Panc1 (cell line): ENCODE measurements at regions not wholly inside any gene's neighbourhood (a gene's known extent, or its start where the extent isn't known, plus 50 kb on each side); places are given as distances from the start of the nearest gene placed in this dataset.

ENCODE experiments used
- ATAC-seq: fragments of 200-7000 bp; cut with Tn5 transposase; 2 replicates; pipeline ENCODE4 v1.9.1; 2020; ENCODE audit warnings: mild to moderate bottlenecking, moderate library complexity
- BruUV-seq: library from RNA; stranded (reverse); fragments of 400-500 nt; replicated peaks from 2 replicates; lab custom pipeline; 2021; lab: Mats Ljungman, UMichigan
- CTCF ChIA-PET: fragments of 300-600 bp; sonication (Branson Sonifier 250); formaldehyde crosslinking; loops from one replicate; lab custom pipeline; 2022; ENCODE audit warnings: antibody characterized with exemption; lab: Charles Lee
- POLR2A ChIA-PET: fragments of 300-600 bp; sonication (Branson Sonifier 250); formaldehyde crosslinking; loops from one replicate; lab custom pipeline; 2022; ENCODE audit warnings: antibody characterized with exemption; lab: Charles Lee
- DNase-seq: peaks from one replicate; pipeline ENCODE4 v3.0.0-alpha.2; 2010; ENCODE audit warnings: low read depth, low spot score
- H3K27ac ChIP-seq: 2 replicates; pipeline ENCODE4 v1.5.1; 2011; ENCODE audit warnings: mild to moderate bottlenecking, low read length, inconsistent platforms
- H3K27me3 ChIP-seq: fragments of 200-500 bp; sonication (Bioruptor generic); 2 replicates; pipeline ENCODE4 v1.6.0; 2014; ENCODE audit warnings: low read length, inconsistent platforms; ENCODE audit not compliant: control insufficient read depth, insufficient read depth
- H3K36me3 ChIP-seq: fragments of 200-500 bp; sonication (Bioruptor generic); 2 replicates; pipeline ENCODE4 v1.5.1; 2014; ENCODE audit warnings: inconsistent platforms, mild to moderate bottlenecking, low read length, moderate library complexity; ENCODE audit not compliant: control insufficient read depth, insufficient read depth
- H3K4me1 ChIP-seq: 2 replicates; pipeline ENCODE4 v1.5.1; 2011; ENCODE audit warnings: inconsistent platforms, mild to moderate bottlenecking, low read length, moderate library complexity; ENCODE audit not compliant: control insufficient read depth, insufficient read depth
- H3K4me3 ChIP-seq, 2 experiments: 2 replicates each; pipeline ENCODE4 v1.5.1; 2011 to 2012; ENCODE audit warnings: low read depth in 2 of 2, low read length in 2 of 2, mild to moderate bottlenecking in 2 of 2, inconsistent platforms in 1 of 2, moderate library complexity in 1 of 2
- H3K9me3 ChIP-seq: fragments of 200-500 bp; sonication (Bioruptor generic); 2 replicates; pipeline ENCODE4 v1.5.1; 2014; ENCODE audit warnings: low read depth, mild to moderate bottlenecking, inconsistent platforms, low read length, moderate library complexity; ENCODE audit not compliant: control insufficient read depth, insufficient read depth
- CTCF ChIP-seq: fragments of 450-650 bp; IDR thresholded peaks from 2 replicates; pipeline ENCODE4 v1.5.1; 2017; ENCODE audit warnings: mild to moderate bottlenecking
- POLR2AphosphoS5 ChIP-seq: IDR thresholded peaks from 2 replicates; pipeline ENCODE4 v1.6.1; 2012; ENCODE audit warnings: mild to moderate bottlenecking, low read depth, low read length, moderate library complexity
- REST ChIP-seq, 2 experiments: IDR thresholded peaks; 2 replicates each; pipeline ENCODE4 v1.6.1; 2011 to 2012; ENCODE audit warnings: low read depth in 2 of 2, control low read depth in 1 of 2, low read length in 1 of 2, mild to moderate bottlenecking in 1 of 2, moderate library complexity in 1 of 2; ENCODE audit not compliant: insufficient read depth in 1 of 2
- SIN3A ChIP-seq: IDR thresholded peaks from 2 replicates; pipeline ENCODE4 v1.6.1; 2012; ENCODE audit warnings: low read depth, mild to moderate bottlenecking, low read length, moderate library complexity, borderline replicate concordance; ENCODE audit not compliant: insufficient read depth
- TCF7L2 ChIP-seq: IDR thresholded peaks from 2 replicates; pipeline ENCODE4 v1.6.1; 2011; ENCODE audit warnings: mild to moderate bottlenecking, low read depth, low read length, inconsistent platforms
- in situ Hi-C: cut with HindIII; loops from 2 replicates; pipeline ENCODE4 v1.10.0; 2016; ENCODE audit warnings: low sequenced_read_pairs, low pct_unique_long_range_greater_than_20kb
- intact Hi-C: fragments of 100-400 bp; cut with micrococcal nuclease; formaldehyde crosslinking; loops from one replicate; pipeline ENCODE4 v1.10.0; 2022; ENCODE audit not compliant: unreplicated experiment

- CTCF ChIA-PET: no interaction called here
Measured at GRCh38 chr2:16261791-16262190, 321.4 kb downstream of the MYCN start.

DNA sequence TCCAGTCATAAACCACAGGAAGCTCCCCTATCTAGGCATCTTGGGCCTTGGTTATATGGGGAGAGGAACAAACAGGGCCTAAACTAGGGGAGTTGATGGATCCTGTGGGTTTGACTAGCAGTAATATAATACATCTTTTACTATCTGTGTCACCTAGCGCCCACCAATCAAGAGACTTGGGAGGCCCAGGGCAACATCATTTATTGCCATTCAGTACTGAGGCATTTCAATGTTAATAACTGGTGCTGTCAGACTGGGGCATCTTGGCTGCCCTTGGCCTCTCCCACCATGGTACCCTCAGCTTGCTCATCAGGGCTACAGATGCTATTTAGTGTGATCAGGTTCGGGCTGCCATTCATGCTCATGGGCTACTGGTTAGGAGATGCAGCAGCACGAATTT is 320.7 kb downstream of the MYCN start:
- intact Hi-C loops: loop anchor here (10.0 kb wide), 1 partner anchor 316 kb away; the partner anchor contains the start of gene MYCN
- no peaks in the 10 kb centered on the region for H3K27me3 ChIP-seq
- ChIA-PET CTCF (no interaction called here), POLR2A (interaction anchor here (0.7 kb wide), 1 partner anchor 513 kb away, joined by 6 read pairs; no protein-coding TSS in a partner anchor)
- H3K36me3 ChIP-seq: no peaks in the 10 kb centered on the region
- ATAC-seq: no peak
- no peak overlapping the region for H3K4me3 ChIP-seq
- no peaks in the 10 kb centered on the region for H3K9me3 ChIP-seq
- no peaks in the 10 kb centered on the region for H3K4me1 ChIP-seq
- in situ Hi-C loops: no loop called here
- no peak for DNase-seq
- no TSS peak for BruUV-seq
- no peak for TF ChIP-seq SIN3A
- TF ChIP-seq CTCF: no peak
- TF ChIP-seq REST (IDR thresholded peaks at IDR 0.05; ENCODE audit: insufficient read depth in 1 of 2, low read depth in 2 of 2, low read length in 1 of 2): no peak
- no peak for TF ChIP-seq TCF7L2
- no peak for TF ChIP-seq POLR2AphosphoS5
- H3K27ac ChIP-seq: no peak overlapping the region

More at GRCh38 chr2:16261791-16262190, 321.4 kb downstream of the MYCN start:
- Histone ChIP-seq H3K27ac (no peak overlapping the region), H3K4me3 (no peak overlapping the region), H3K9me3 (no peaks in the 10 kb centered on the region), H3K4me1 (no peaks in the 10 kb centered on the region), H3K36me3 (no peaks in the 10 kb centered on the region), H3K27me3 (no peaks in the 10 kb centered on the region)
- POLR2A ChIA-PET: interaction anchor here (0.7 kb wide), 1 partner anchor 514 kb away, joined by 6 read pairs; no protein-coding TSS in a partner anchor
- no TSS peak for BruUV-seq
- in situ Hi-C loops (no loop called here), intact Hi-C loops (loop anchor here (10.0 kb wide), 1 partner anchor 317 kb away; the partner anchor contains the start of gene MYCN)
- DNase-seq (no peak), ATAC-seq (no peak)
- no peak for TF ChIP-seq TCF7L2

- ATAC-seq (no peak), DNase-seq (no peak)
- Histone ChIP-seq H3K27me3 (no peaks in the 10 kb centered on the region), H3K9me3 (no peaks in the 10 kb centered on the region), H3K4me1 (no peaks in the 10 kb centered on the region), H3K27ac (no peak overlapping the region), H3K36me3 (no peaks in the 10 kb centered on the region), H3K4me3 (no peak overlapping the region)
- in situ Hi-C loops (no loop called here), intact Hi-C loops (loop anchor here (10.0 kb wide), 1 partner anchor 315 kb away; the partner anchor contains the start of gene MYCN)
- POLR2A ChIA-PET: no interaction called here
- TF ChIP-seq SIN3A (no peak), TCF7L2 (no peak), REST (IDR thresholded peaks at IDR 0.05; ENCODE audit: insufficient read depth in 1 of 2, low read depth in 2 of 2, low read length in 1 of 2) (no peak), POLR2AphosphoS5 (no peak), CTCF (no peak)
- CTCF ChIA-PET: no interaction called here
- BruUV-seq: no TSS peak
Measured at GRCh38 chr2:16260041-16260830, 319.9 kb downstream of the MYCN start.
